ENCODE measurements at regions not wholly inside any gene's neighbourhood (a gene's known extent, or its start where the extent isn't known, plus 50 kb on each side); places are given as distances from the start of the nearest gene placed in this dataset.

- DNase-seq: no peak
Observed at GRCh38 chr11:19353287-19353850, 112.6 kb upstream of the E2F8 start.

GRCh38 chr11:19352771-19353160 is 112.0 kb upstream of the E2F8 start:
- no peak for DNase-seq

GRCh38 chr11:19352072-19352770 is 111.5 kb upstream of the E2F8 start:
- DNase-seq: no peak

- DNase-seq: no peak
Observed at GRCh38 chr11:19351426-19351825, 110.7 kb upstream of the E2F8 start.

- DNase-seq: no peak
Observed at GRCh38 chr11:19350160-19350559, 109.4 kb upstream of the E2F8 start.

- DNase-seq: no peak
Observed at GRCh38 chr11:19349340-19350025, 108.7 kb upstream of the E2F8 start.

GRCh38 chr11:19347911-19348310 is 107.2 kb upstream of the E2F8 start:
- DNase-seq: no peak

- peak; percentile 66 for DNase-seq
Observed at GRCh38 chr11:19345848-19346681, 105.3 kb upstream of the E2F8 start.

- DNase-seq: no peak
Observed at GRCh38 chr11:19345519-19345847, 104.7 kb upstream of the E2F8 start.

- DNase-seq: peak; percentile 71
Observed at GRCh38 chr11:19344661-19345518, 104.1 kb upstream of the E2F8 start.

- no peak for DNase-seq
Observed at GRCh38 chr11:19342036-19342435, 101.3 kb upstream of the E2F8 start.

- DNase-seq: no peak
Observed at GRCh38 chr11:19338375-19338774, 97.6 kb upstream of the E2F8 start.

- DNase-seq: no peak
Observed at GRCh38 chr11:19337779-19338178, 97.0 kb upstream of the E2F8 start.

GRCh38 chr11:19336331-19336730 is 95.6 kb upstream of the E2F8 start:
- no peak for DNase-seq

- no peak for DNase-seq
Observed at GRCh38 chr11:19332476-19332875, 91.7 kb upstream of the E2F8 start.

GRCh38 chr11:19330416-19330815 is 89.7 kb upstream of the E2F8 start:
- DNase-seq: no peak

GRCh38 chr11:19329970-19330369 is 89.2 kb upstream of the E2F8 start:
- DNase-seq: no peak

GRCh38 chr11:19328586-19329311 is 88.0 kb upstream of the E2F8 start:
- DNase-seq: no peak

GRCh38 chr11:19327280-19327679 is 86.5 kb upstream of the E2F8 start:
- no peak for DNase-seq

- DNase-seq: no peak
Observed at GRCh38 chr11:19326499-19326898, 85.8 kb upstream of the E2F8 start.

GRCh38 chr11:19323502-19323901 is 82.8 kb upstream of the E2F8 start:
- DNase-seq: no peak

- DNase-seq: no peak
Observed at GRCh38 chr11:19321351-19321750, 80.6 kb upstream of the E2F8 start.

Data from NCI-H748 treated with DMSO at 0.1 percent for 48 hours (cell line).